SHP77 treated with DMSO at 0.1 percent for 48 hours (cell line): ENCODE measurements at regions not wholly inside any gene's neighbourhood (a gene's known extent, or its start where the extent isn't known, plus 50 kb on each side); places are given as distances from the start of the nearest gene placed in this dataset.

ENCODE experiments used
- DNase-seq: peaks from one replicate; lab custom pipeline; 2025; lab: John Stamatoyannopoulos, UW

GRCh38 chr2:215691346-215691745, 255.5 kb upstream of the FN1 start:
- no peak for DNase-seq

- no peak for DNase-seq
These were observed 251.5 kb upstream of the FN1 start for GRCh38 chr2:215687149-215688031.

DNA sequence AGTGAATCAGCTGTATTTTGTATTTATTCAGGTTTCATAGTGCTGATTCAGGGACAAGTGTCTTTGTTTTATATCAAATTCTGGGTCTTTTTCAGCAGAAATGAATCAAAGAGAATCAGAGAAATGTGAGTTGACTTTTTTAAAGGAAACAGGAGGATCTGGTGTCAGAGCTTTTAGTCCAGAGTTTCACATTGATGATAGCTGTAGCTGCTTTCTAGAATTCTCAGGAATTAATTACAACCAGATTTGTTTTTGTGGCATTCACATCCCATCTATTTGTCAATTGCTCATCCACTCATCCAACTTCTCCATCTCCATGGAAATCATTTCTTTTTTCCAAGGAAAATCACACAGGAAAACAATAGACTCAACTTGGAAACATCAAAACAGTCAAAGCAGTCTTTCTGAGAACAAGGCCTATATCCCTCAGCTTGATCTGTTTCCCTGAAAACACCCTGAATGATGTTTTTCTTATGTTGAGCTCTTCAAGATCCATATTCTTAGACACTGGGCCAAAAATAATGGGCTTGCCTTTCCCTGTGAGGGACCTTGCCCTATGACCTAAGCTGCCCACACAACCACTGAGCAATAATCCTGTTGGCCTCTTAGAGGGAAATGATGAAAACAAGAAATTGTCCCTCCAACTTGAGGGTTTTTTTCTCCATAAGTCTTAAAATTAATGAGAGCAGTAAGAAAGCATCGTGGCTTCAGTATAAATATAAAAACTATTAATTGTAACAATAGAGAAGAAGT, 249.5 kb upstream of the FN1 start:
- no peak for DNase-seq

DNA sequence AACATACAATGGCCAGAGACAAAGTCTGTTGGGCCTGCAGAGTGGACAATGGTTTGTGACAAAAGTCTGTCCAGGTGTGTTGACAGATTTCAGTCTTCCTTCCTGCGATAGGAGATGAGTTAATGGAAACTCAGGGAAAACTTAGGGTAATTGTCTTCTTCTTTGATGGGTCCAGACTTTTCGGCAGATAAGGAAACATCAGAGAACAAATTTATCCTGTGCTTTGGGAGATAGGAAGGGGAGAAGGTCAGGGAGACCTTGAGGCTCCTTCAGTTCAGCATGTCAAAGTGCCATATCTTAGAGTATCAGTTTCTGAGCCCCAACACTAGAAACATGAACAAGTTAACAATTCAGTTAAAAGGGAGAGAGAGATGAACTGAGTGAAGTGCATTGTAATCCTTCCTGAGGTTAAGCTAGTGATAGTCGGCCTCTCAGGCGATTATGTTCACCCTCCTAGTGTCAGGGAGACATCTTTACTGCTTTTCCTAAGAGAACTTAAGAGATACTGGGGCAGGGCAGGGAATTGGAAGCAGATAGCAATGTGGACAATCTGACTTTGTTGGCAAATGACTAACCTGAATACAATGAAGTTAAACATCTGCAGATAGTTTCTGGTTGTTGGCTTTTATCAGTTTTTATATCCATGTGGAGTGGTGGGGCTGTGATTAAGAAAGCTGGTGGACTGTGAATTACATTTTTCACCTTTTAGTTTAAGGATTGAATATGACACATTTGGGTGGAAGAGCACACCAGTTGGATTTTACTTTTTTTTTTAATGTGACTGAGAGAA, 248.8 kb upstream of the FN1 start:
- DNase-seq, result no peak

GRCh38 chr2:215683295-215683694, 247.4 kb upstream of the FN1 start:
- no peak for DNase-seq

GRCh38 chr2:215681799-215682596, 246.1 kb upstream of the FN1 start:
- DNase-seq, result no peak

DNA sequence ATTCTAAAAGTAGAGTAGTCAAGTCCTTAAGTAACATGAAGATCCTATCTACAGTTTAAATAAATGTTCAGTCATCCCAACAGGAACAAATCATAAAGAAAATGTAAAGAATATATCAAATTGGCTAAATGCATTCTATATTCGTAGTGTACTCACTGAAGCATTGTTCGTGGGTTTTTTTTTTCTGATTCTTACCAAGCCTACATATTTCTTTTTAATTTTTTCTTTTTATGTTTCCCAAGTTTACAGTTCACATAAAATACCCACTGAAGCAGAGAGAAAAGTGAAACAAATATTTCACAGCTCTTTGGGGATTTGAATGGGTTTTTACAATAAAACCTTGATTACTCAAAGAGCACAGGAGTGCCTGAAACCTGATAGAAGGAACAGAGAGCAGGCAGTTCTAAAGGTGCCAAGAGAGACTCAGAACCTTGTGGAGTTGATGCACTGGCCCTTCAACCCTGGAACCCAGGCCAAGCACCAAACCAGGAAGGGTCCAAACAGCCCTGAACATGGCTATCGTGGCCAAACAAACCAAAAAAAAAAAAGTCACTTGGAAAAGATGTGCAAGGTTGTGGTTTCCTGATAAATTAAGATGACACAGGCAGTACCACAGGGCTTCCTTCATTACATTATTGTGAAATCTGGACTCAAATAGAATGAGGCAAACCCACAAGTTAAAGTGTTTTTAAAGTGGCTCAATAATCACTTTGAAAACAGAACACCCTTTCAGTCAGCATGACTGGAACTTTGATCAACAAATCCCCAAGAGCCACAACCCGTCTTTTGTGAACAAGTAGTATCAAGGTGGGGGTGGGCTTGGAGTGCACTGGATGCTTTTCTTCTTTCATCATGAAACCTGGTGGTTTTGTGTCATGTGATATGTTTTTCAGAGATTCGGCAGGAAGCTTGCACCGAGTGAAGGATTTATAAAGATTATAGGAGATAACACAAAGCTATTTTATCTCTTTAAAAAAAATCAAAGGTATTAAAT, 245.0 kb upstream of the FN1 start:
- DNase-seq, result no peak

DNA sequence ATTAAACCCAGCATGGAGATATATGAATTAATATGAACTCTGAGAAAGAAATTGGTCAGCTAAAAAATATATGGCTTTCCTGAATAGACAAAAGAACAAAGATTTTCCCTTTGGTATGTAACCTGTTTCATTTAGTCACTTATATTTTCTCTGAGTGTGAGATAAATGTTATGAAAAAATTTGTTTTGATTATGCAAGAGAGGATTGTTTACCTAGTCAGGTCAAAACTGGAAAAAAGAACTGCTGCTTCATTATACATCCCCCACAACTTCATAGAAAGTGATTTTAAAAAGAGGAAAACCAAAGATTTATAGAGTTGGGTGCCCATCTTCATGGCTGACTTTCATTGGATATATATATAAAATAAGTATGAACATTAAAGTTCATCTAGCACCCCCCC, 242.2 kb upstream of the FN1 start:
- DNase-seq, result no peak

DNA sequence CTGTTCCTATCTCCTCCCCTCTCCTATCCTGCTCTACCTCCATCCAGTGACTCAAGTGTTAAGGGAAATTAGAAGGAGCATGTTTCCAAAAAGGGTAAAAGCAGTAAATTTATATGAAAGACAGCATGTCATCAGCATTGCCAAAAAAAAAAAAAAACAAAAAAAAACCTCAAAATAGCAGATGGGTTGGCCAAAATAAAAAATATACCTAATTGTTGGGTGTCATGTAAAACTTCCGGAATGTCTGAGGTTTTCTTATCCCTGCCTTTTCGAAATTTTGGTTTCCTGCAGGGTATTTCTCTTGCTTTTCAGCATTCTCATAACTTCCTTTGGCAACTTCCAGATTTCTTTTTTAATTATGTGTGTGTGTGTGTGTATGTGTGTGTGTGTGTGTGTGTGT, 241.6 kb upstream of the FN1 start:
- no peak for DNase-seq

DNA sequence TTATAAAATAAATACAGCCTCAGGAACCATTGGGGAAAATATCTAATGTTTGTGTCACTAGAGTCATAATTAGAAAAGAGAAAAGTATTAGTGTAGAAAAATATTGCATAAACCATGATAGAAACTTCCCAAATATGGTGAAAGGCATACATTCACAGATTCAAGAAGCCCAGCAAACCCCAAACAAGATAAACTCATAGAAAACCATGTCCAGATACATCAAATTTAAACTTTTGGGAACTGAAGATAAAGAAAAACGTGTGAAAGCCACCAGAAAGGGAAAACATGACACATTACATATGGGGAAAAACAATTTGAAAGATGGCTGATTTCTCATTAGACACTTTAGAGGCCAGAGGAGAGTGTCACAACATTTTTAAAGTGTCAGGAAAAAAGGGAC, 236.5 kb upstream of the FN1 start:
- DNase-seq, result no peak

DNA sequence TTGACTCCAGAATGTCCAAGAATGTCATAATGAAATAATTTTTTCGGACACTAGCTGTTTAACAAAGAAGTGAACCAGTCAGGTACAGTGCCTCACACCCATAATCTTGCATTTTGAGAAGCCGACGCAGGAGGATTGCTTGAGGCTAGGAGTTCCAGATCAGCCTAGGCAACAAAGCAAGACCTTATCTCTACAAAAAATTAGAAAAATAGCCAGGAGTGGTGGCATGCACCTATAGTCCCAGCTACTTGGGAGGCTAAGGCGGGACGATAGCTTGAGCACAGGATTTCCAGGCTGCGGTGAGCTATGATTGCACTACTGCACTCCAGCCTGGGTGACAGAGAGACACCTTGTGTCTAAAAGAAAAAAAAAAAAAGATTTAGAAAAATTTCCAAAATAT, 235.8 kb upstream of the FN1 start:
- DNase-seq, result no peak

- DNase-seq, result no peak
These were observed 235.4 kb upstream of the FN1 start for GRCh38 chr2:215671244-215671643.

DNA sequence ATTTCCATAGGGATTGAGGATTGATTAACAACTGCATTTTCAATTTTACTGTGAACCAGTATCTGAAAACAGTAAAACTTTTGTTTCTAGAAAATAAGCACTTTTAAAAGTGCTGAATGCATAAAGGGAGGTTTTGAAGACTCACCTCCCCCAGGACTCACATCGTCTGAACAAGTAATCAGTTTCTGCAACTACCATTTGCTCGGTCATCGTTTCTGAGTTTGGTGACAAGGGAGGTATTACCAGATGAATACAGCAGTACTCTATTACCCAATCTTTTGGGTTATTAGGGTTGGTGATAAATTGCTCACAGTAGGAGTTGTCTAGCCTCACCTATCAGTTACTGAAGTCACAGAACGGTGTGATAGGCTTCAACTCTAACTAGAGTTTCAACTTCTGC, 234.5 kb upstream of the FN1 start:
- DNase-seq, result no peak

- no peak for DNase-seq
These were observed 232.5 kb upstream of the FN1 start for GRCh38 chr2:215668378-215668775.

- no peak for DNase-seq
These were observed 231.9 kb upstream of the FN1 start for GRCh38 chr2:215667585-215668377.

GRCh38 chr2:215664847-215665525, 229.1 kb upstream of the FN1 start:
- DNase-seq, result no peak

GRCh38 chr2:215662715-215663114, 226.8 kb upstream of the FN1 start:
- DNase-seq, result no peak

DNA sequence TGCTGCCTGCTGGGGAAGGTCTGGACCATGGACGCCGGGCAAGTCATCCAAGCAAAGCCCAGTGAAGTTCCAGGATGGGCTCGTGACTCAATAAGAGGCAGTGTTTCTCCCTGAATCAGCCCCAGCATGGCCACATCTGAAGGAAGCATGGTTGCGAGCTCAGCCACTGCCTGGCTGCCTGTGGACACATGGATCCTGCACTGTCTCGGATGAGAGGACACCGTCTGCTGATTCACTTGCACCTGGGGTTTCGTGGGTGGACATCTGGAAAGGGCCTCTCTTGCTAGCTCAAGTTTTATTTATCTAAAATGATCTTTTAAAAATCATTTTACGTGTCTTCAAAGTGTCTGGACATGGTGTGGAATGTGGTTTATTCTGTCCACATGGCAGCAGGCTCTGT, 224.8 kb upstream of the FN1 start:
- DNase-seq, result no peak

GRCh38 chr2:215659650-215660049, 223.8 kb upstream of the FN1 start:
- DNase-seq, result no peak
